H9 (cell line): ENCODE measurements at regions not wholly inside any gene's neighbourhood (a gene's known extent, or its start where the extent isn't known, plus 50 kb on each side); places are given as distances from the start of the nearest gene placed in this dataset.

ENCODE experiments used
- DNase-seq: peaks from one replicate; pipeline ENCODE4 v3.0.0-alpha.2; 2017
- H2AFZ ChIP-seq: one replicate; pipeline ENCODE4 v1.6.1; 2013; ENCODE audit warnings: mild to moderate bottlenecking, low read length, control low read depth, moderate library complexity
- H2AK5ac ChIP-seq: 2 replicates; pipeline ENCODE4 v1.6.1; 2013; ENCODE audit warnings: low read length, control low read depth, mixed read lengths; ENCODE audit not compliant: insufficient read length
- H2BK120ac ChIP-seq: one replicate; pipeline ENCODE4 v1.6.1; 2013; ENCODE audit warnings: low read depth, mild to moderate bottlenecking, low read length, control low read depth, inconsistent platforms; ENCODE audit not compliant: poor library complexity, severe bottlenecking
- H2BK12ac ChIP-seq: 2 replicates; pipeline ENCODE4 v1.6.1; 2013; ENCODE audit warnings: low read length, control low read depth, mixed read lengths, low read depth; ENCODE audit not compliant: insufficient read length
- H2BK15ac ChIP-seq: 2 replicates; pipeline ENCODE4 v1.6.1; 2013; ENCODE audit warnings: low read depth, low read length, control low read depth
- H2BK20ac ChIP-seq: one replicate; pipeline ENCODE4 v1.6.1; 2013; ENCODE audit warnings: low read depth, mild to moderate bottlenecking, low read length, control low read depth, inconsistent platforms; ENCODE audit not compliant: poor library complexity, severe bottlenecking
- H2BK5ac ChIP-seq: 2 replicates; pipeline ENCODE4 v1.6.1; 2013; ENCODE audit warnings: low read length, control low read depth, mixed read lengths; ENCODE audit not compliant: insufficient read length
- H3K14ac ChIP-seq: 2 replicates; pipeline ENCODE4 v1.6.1; 2013; ENCODE audit warnings: low read length, control low read depth; ENCODE audit not compliant: insufficient read depth
- H3K18ac ChIP-seq: 2 replicates; pipeline ENCODE4 v1.6.1; 2013; ENCODE audit warnings: low read depth, mild to moderate bottlenecking, mixed read lengths, low read length, control low read depth; ENCODE audit not compliant: insufficient read length
- H3K23ac ChIP-seq: 2 replicates; pipeline ENCODE4 v1.6.1; 2013; ENCODE audit warnings: low read length, control low read depth, mixed read lengths, low read depth; ENCODE audit not compliant: insufficient read length
- H3K23me2 ChIP-seq: 2 replicates; pipeline ENCODE4 v1.6.1; 2013; ENCODE audit warnings: low read depth, mild to moderate bottlenecking, mixed read lengths, low read length, control low read depth; ENCODE audit not compliant: insufficient read length, poor library complexity, severe bottlenecking
- H3K27ac ChIP-seq: 2 replicates; pipeline ENCODE4 v1.5.1; 2013; ENCODE audit warnings: low read length, control low read depth, mixed read lengths, low read depth; ENCODE audit not compliant: insufficient read length
- H3K27me3 ChIP-seq: 2 replicates; pipeline ENCODE4 v1.6.1; 2013; ENCODE audit warnings: low read length, control low read depth, inconsistent platforms; ENCODE audit not compliant: insufficient read depth
- H3K4ac ChIP-seq: 2 replicates; pipeline ENCODE4 v1.6.1; 2013; ENCODE audit warnings: low read depth, mild to moderate bottlenecking, control low read depth, inconsistent platforms, low read length, moderate library complexity
- H3K4me1 ChIP-seq: 2 replicates; pipeline ENCODE4 v1.6.1; 2013; ENCODE audit warnings: low read length, control low read depth, inconsistent platforms; ENCODE audit not compliant: insufficient read depth
- H3K4me2 ChIP-seq: 2 replicates; pipeline ENCODE4 v1.6.1; 2013; ENCODE audit warnings: low read length, control low read depth, mixed read lengths; ENCODE audit not compliant: insufficient read length, insufficient read depth
- H3K56ac ChIP-seq: 2 replicates; pipeline ENCODE4 v1.6.1; 2013; ENCODE audit warnings: low read depth, mild to moderate bottlenecking, mixed read lengths, low read length, control low read depth; ENCODE audit not compliant: insufficient read length
- H3K79me1 ChIP-seq: 2 replicates; pipeline ENCODE4 v1.6.1; 2013; ENCODE audit warnings: low read depth, mild to moderate bottlenecking, moderate library complexity, low read length, control low read depth, inconsistent platforms; ENCODE audit not compliant: insufficient read depth, poor library complexity, severe bottlenecking
- H3K79me2 ChIP-seq: 2 replicates; pipeline ENCODE4 v1.6.1; 2013; ENCODE audit warnings: low read length, control low read depth, inconsistent platforms; ENCODE audit not compliant: insufficient read depth
- H3K9ac ChIP-seq: 2 replicates; pipeline ENCODE4 v1.6.1; 2013; ENCODE audit warnings: low read length, control low read depth, mixed read lengths; ENCODE audit not compliant: insufficient read length; ENCODE audit errors: extremely low read depth
- H3K9me3 ChIP-seq: one replicate; pipeline ENCODE4 v1.6.1; 2013; ENCODE audit warnings: low read depth, low read length, inconsistent platforms; ENCODE audit not compliant: control insufficient read depth
- H3T11ph ChIP-seq: one replicate; pipeline ENCODE4 v1.6.1; 2013; ENCODE audit warnings: mild to moderate bottlenecking, low read length, control low read depth, inconsistent platforms
- H4K20me1 ChIP-seq: one replicate; pipeline ENCODE4 v1.6.1; 2013; ENCODE audit not compliant: control insufficient read depth, insufficient read length, insufficient read depth
- H4K5ac ChIP-seq: 2 replicates; pipeline ENCODE4 v1.6.1; 2013; ENCODE audit warnings: low read depth, mild to moderate bottlenecking, mixed read lengths, low read length, control low read depth; ENCODE audit not compliant: insufficient read length
- H4K8ac ChIP-seq: replicated peaks from 2 replicates; pipeline ENCODE4 v1.6.1; 2013; ENCODE audit warnings: low read length, control low read depth, mixed read lengths, low read depth; ENCODE audit not compliant: insufficient read length
- H4K91ac ChIP-seq: 2 replicates; pipeline ENCODE4 v1.6.1; 2013; ENCODE audit warnings: low read depth, mild to moderate bottlenecking, moderate library complexity, mixed read lengths, low read length, control low read depth; ENCODE audit not compliant: insufficient read length
- H3K27ac Mint-ChIP-seq, 3 experiments: 2 replicates in 2 of 3; 3 replicates in 1 of 3; pipeline ENCODE4 v1.8.0; 2020 to 2021; ENCODE audit warnings: mixed read lengths in 3 of 3, mild to moderate bottlenecking in 1 of 3, moderate library complexity in 1 of 3
- H3K27me3 Mint-ChIP-seq: 2 replicates; pipeline ENCODE4 v1.8.0; 2021; ENCODE audit warnings: low read depth, mild to moderate bottlenecking, moderate library complexity, mixed read lengths
- H3K36me3 Mint-ChIP-seq, 3 experiments: 2 replicates in 2 of 3; 3 replicates in 1 of 3; pipeline ENCODE4 v1.8.0; 2020 to 2021; ENCODE audit warnings: low read depth in 3 of 3, mixed read lengths in 3 of 3; ENCODE audit not compliant: insufficient read depth in 1 of 3
- H3K4me1 Mint-ChIP-seq, 2 experiments: 2 replicates each; pipeline ENCODE4 v1.8.0; 2020; ENCODE audit warnings: mixed read lengths in 2 of 2
- H3K4me3 Mint-ChIP-seq, 2 experiments: 2 replicates in 1 of 2; 3 replicates in 1 of 2; pipeline ENCODE4 v1.8.0; 2020 to 2021; ENCODE audit warnings: mild to moderate bottlenecking in 2 of 2, mixed read lengths in 2 of 2, moderate library complexity in 1 of 2
- H3K9me3 Mint-ChIP-seq, 2 experiments: 2 replicates in 1 of 2; 3 replicates in 1 of 2; pipeline ENCODE4 v1.8.0; 2020; ENCODE audit warnings: mild to moderate bottlenecking in 2 of 2, mixed read lengths in 2 of 2, moderate library complexity in 1 of 2
- WGBS: extraction: QIAGEN DNeasy Blood & Tissue Kit; methylation state at CpG from one replicate; pipeline ENCODE4 v1.1.7; 2013; ENCODE audit warnings: missing lambda C conversion rate, low lambda C conversion rate, mixed read lengths; ENCODE audit not compliant: insufficient read length; ENCODE audit errors: extremely low coverage; 5-methylcytosine and 5-hydroxymethylcytosine counted together
- TF ChIP-seq, protein P1 (sequence below): fragments of 200-600 bp; sonication (generic); conservative IDR thresholded peaks from 3 replicates; pipeline ENCODE4 v1.8.0; 2021; ENCODE audit warnings: antibody characterized with exemption, mild to moderate bottlenecking

DNA sequence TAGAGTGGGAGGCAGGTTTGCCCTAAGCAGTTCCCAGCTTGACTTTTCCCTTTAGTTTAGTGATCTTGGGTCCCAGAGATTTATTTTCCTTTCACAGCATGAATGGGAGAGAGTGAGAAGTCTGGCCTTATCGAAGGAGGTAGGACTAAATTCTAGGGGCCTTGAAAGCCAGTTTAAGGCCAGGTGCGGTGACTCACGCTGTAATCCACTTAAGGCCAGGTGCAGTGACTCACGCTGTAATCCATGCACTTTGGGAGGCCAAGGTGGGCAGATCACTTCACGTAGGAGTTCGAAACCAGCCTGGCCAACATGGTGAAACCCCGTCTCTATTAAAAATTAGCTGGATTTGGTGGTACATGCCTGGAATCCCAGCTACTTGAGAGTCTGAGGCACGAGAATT is 392.2 kb downstream of the ACTR3B start:
- Histone ChIP-seq H4K91ac (no peak overlapping the region), H3K14ac (no peak overlapping the region), H3K79me2 (no peaks in the 10 kb centered on the region), H3K27ac (no peak overlapping the region), H2BK12ac (no peak overlapping the region), H4K8ac (no peak overlapping the region), H2BK20ac (no peak overlapping the region), H3K23me2 (no peaks in the 10 kb centered on the region), H4K5ac (no peak overlapping the region), H3K4me1 (no peaks in the 10 kb centered on the region; the same call in 1 of the 2 replicates), H2AFZ (no peak overlapping the region), H3K4me2 (no peak overlapping the region), H3K18ac (no peak overlapping the region), H2BK120ac (no peak overlapping the region), H3K56ac (no peak overlapping the region), H3K4ac (no peak overlapping the region), H3K23ac (no peak overlapping the region), H4K20me1 (no peaks in the 10 kb centered on the region), H2BK5ac (no peak overlapping the region), H3T11ph (no peak overlapping the region), H2AK5ac (no peak overlapping the region), H3K27me3 (no peaks in the 10 kb centered on the region; the same call in 1 of the 2 replicates), H2BK15ac (no peak overlapping the region), H3K9me3 (no peaks in the 10 kb centered on the region), H3K9ac (no peak overlapping the region), H3K79me1 (no peaks in the 10 kb centered on the region)
- no CpG with 5 or more reads among the region's 8 CpGs for WGBS
- Mint-ChIP-seq H3K4me3 (no peak overlapping the region), H3K9me3 (peaks cover 13 to 81% of the 10 kb centered on the region in 2 experiments), H3K27me3 (peaks cover 2% of the 10 kb centered on the region), H3K4me1 (peaks cover 1 to 31% of the 10 kb centered on the region in 2 experiments), H3K27ac (peak overlapping the region in 1 of 3 experiments; percentile 22; a peak in 1 of 7 replicates), H3K36me3 (no peaks in the 10 kb centered on the region; a peak in 3 of 7 replicates)
- no peak for DNase-seq
- TF ChIP-seq, protein P1, sequence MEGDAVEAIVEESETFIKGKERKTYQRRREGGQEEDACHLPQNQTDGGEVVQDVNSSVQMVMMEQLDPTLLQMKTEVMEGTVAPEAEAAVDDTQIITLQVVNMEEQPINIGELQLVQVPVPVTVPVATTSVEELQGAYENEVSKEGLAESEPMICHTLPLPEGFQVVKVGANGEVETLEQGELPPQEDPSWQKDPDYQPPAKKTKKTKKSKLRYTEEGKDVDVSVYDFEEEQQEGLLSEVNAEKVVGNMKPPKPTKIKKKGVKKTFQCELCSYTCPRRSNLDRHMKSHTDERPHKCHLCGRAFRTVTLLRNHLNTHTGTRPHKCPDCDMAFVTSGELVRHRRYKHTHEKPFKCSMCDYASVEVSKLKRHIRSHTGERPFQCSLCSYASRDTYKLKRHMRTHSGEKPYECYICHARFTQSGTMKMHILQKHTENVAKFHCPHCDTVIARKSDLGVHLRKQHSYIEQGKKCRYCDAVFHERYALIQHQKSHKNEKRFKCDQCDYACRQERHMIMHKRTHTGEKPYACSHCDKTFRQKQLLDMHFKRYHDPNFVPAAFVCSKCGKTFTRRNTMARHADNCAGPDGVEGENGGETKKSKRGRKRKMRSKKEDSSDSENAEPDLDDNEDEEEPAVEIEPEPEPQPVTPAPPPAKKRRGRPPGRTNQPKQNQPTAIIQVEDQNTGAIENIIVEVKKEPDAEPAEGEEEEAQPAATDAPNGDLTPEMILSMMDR = no peak
